NB4 (cell line): ENCODE measurements at regions not wholly inside any gene's neighbourhood (a gene's known extent, or its start where the extent isn't known, plus 50 kb on each side); places are given as distances from the start of the nearest gene placed in this dataset.

ENCODE experiments used
- MYC ChIP-seq: IDR thresholded peaks from 2 replicates; pipeline ENCODE4 v1.6.1; 2011; ENCODE audit warnings: low read depth, low read length
- POLR2A ChIP-seq: IDR thresholded peaks from 2 replicates; pipeline ENCODE4 v1.6.1; 2011; ENCODE audit warnings: mild to moderate bottlenecking; ENCODE audit not compliant: insufficient read length; ENCODE audit errors: extremely low read depth
- TF ChIP-seq, protein P1 (sequence below): IDR thresholded peaks from one replicate; pipeline ENCODE4 v1.5.1; 2012; ENCODE audit warnings: low read depth, low read length
- TF ChIP-seq, protein P2 (sequence below): IDR thresholded peaks from 2 replicates; pipeline ENCODE4 v1.6.1; 2011; ENCODE audit warnings: low read depth, low read length

DNA sequence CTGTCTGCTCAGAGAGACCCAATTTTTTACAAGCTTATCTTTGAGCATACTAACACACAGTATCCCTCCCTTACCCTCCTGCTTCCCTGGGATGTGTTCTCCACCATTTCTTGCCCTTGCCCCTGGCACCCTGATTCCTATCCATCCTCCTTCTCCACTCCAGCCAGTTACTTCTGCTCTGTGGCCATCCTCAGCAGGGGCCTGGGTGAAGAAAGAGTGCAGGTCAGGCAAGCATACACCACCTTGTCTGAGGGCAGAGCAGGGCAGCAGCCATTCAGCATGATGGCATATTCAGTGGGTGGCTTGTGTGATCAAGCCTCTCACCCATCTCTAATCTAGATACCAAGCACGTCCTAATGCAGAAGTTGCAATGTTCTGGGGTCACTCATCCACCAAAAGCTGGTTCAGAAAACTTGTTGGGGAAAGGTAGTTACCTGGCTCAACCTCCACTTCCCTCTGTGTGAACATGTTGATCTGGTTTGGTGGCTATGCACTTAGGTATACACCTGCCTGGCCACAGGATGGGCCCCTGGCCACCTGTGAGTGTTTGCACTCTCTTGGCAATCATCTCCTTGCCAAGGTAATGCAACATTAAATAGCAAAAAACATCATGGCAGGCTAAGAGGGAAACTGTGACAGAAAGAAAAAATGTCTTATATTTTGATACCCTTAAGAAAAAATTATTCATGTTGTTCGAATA, 900.3 kb upstream of the MIR17HG start:
- no peak for TF ChIP-seq POLR2A
- TF ChIP-seq, protein P1, sequence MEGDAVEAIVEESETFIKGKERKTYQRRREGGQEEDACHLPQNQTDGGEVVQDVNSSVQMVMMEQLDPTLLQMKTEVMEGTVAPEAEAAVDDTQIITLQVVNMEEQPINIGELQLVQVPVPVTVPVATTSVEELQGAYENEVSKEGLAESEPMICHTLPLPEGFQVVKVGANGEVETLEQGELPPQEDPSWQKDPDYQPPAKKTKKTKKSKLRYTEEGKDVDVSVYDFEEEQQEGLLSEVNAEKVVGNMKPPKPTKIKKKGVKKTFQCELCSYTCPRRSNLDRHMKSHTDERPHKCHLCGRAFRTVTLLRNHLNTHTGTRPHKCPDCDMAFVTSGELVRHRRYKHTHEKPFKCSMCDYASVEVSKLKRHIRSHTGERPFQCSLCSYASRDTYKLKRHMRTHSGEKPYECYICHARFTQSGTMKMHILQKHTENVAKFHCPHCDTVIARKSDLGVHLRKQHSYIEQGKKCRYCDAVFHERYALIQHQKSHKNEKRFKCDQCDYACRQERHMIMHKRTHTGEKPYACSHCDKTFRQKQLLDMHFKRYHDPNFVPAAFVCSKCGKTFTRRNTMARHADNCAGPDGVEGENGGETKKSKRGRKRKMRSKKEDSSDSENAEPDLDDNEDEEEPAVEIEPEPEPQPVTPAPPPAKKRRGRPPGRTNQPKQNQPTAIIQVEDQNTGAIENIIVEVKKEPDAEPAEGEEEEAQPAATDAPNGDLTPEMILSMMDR, result no peak
- TF ChIP-seq, protein P2, sequence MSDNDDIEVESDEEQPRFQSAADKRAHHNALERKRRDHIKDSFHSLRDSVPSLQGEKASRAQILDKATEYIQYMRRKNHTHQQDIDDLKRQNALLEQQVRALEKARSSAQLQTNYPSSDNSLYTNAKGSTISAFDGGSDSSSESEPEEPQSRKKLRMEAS, result no peak
- no peak for TF ChIP-seq MYC
